ENCODE measurements at regions not wholly inside any gene's neighbourhood (a gene's known extent, or its start where the extent isn't known, plus 50 kb on each side); places are given as distances from the start of the nearest gene placed in this dataset.

DNA sequence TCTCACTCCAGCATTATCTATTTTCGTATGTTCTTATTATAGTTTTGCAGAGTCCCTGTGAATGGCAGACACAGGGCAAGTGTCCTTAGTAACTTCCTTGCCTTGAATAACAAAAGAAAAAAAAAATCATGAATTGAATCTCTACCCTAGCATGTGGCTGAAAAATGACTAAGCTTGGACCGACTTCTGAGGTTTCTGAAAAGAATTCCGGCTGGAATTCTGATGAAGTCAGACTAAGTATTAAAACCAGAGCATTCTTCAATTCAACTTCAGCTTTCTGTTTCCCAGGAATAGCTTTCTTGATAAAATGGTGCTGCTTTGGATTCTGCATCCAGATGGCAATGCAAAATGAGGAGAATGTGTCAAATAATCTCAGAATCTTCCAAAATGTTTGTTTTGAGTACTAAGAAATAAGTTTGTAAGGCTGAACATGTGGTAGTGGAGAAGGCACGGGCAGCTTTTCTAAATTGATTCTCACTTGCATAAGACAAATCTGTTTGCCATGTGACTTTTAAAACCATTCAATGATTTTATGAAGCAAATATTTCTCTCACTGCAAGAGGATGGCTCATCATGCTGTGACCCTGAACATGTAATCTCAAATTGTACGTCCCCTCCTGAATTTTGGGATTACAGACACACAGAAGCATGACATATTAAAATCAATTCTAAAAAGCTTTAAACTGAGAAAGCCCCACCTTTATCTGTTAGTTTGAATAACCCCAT is 1462.8 kb upstream of the LRRTM1 start:
- no peak for DNase-seq

DNA sequence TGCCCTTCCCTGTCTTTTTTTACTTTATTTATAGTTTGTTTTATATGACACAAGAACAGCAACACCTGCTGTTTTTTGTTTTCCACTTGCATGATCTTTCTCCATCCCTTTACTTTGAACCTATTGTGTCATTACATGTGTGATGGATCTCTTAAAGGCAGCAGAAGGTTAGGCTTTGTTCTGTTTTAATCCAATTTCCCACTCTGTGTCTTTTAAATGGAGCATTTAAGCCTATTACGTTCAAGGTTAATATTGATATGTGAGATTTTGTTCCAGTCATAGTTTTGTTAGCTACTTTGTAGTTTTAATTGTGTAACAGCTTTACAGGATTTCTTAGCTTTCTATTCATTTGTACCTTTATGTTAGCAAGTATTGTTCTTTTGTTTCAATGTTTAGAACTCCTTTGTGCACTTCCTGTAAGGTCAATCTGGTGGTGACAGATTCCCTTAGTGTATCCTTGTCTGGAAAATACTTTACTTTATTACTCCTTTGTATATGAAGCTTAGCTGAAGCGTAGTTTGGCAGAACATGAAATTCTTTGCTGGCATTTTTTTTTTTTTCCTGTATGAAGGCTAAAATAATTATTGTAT is 1443.0 kb upstream of the LRRTM1 start:
- no peak for DNase-seq

DNA sequence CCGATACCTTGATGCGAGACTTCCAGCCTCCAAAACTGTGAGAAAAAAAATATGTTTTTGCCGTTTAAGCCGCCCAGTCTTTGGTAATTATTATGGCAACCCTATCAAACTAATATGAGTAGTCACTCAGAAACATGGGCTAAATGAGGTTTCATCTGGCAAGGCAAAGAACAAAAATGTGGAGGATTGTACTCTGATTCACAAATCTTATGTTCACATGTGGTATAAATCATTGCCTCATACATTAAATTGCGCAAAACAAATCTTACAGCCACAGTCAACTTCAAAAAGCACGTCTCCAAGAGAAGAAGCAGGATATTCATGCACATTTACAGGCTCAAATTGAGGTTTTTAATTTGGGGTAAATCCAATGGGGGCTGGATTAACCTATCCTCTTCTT is 1435.4 kb upstream of the LRRTM1 start:
- no peak for DNase-seq

DNA sequence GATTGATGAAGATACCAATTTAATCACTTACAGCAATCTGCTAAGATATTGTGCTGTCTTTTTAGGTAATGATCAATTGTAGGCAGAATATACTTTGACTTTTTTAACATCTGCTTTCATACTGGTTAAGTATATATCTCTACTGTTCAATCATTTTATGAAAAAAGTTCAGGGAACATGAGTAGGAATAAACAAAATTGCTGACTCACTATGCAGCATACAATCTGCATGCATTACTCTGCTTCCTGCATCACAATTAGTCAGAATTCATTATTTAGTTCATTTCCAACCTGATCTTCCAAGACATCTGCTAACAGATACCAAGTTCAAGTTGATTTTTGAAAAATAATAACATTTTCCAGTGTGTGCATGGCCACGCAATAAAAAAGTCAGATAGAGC is 1430.4 kb upstream of the LRRTM1 start:
- DNase-seq: no peak

DNA sequence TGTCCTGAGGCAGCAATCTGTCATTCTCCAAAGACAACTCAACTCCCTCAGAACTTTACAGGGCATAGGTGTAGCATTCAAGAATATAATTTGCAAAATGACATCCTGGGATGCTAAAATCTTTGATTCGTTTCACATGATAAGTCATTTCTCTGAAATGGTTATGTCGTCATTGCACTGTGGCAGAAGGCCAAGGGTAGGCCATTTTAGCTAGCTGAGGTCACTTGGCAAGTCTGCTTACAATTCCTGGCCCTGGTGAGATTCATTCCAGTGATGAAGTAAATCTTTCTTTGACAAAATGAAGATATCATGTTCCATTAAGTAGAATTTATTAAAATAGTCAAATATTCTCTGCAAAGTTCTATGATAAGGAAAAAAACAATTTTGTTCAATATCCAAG is 1410.3 kb upstream of the LRRTM1 start:
- DNase-seq: no peak

DNA sequence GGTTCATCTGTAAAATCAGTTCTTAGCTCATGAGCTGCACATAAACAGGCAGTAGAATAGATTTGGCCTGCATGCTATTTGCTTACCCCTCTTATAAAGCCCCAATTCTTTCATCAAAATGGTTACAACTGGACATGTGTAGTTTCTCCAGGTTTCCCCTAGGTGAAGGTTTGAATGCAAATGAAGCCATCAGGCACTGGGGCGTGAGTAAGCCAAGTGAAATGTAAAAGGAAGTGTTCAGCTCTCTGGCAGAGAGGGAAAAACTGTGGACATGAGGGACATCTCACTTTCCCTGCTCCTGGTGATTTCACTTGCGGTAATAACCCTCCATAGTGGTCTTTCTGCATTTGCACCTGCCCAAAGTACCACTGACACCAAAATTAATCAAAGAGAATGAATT is 1402.3 kb upstream of the LRRTM1 start:
- no peak for DNase-seq

DNA sequence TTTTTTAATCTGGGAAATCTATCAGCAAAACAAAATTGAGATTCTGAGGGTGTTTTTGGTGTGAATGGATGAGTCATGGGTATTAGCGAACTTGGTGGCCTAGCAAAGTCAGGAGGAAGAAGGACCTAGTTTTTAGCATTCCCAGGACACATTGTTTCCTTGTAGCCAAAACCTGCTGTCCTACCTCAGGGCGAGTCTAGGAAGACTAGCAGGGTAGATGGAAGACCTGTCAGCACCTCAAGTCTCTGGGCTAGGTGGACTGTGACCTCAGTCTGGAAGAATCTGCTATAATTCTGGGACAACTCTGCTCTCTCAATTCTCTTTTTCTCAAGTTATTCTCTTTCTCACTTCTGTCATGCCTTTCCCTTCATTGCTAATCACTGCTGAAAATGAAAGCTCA is 1399.3 kb upstream of the LRRTM1 start:
- no peak for DNase-seq

DNA sequence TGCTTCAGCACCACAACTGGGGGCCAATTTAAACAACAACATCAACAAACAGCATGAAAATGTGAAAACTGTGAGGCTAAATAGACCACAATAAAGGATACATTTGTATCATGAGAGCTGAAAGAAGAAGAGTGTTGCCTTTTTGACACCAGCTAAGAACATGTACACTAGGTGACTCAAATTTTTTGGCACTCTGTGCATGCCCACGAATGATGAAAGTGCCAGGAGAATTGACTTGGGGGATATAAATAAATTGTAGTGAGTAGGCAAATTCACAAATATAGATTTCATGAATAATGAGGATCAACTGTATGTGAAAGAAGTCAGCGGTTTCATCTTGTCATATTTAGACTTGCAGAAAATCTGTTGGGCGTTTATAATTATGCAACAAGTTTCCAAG is 1388.0 kb upstream of the LRRTM1 start:
- DNase-seq: no peak

DNA sequence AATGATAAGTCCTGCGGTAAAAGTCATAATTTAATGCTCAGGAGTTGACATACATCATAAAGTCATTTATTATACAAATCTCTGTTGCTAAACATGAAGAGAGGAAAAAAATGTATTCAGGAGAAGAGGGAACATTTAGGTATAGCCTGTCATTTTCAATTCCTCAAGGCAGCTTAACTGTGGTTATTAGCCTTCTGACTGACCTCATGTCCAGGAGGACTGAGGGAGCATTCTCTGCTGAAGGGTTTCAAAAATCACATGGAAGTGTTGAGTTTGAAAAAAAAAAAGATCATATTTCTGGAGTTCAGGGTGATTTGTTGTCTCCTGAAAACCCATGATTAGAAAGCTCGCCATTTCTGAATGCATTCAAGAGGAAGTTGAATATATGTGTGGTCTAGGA is 1371.1 kb upstream of the LRRTM1 start:
- no peak for DNase-seq

DNA sequence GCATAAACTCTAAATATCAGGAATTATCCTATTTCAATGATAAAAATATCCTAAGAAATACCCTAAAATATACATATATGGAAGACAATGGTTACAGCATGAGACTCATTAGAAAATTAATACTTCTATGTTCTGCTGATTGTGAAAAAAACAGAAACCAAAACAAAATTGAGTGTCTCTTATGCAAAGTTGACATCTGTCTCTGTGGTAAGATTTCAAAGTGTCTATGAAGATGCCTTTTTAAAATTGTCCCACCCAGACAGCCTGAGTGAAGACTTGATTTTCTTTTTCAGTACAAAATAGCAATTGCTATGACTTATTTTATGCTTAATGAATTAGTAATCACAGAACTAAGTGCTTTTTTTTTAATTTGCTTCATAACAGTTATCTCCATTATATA is 1368.4 kb upstream of the LRRTM1 start:
- DNase-seq: no peak

DNA sequence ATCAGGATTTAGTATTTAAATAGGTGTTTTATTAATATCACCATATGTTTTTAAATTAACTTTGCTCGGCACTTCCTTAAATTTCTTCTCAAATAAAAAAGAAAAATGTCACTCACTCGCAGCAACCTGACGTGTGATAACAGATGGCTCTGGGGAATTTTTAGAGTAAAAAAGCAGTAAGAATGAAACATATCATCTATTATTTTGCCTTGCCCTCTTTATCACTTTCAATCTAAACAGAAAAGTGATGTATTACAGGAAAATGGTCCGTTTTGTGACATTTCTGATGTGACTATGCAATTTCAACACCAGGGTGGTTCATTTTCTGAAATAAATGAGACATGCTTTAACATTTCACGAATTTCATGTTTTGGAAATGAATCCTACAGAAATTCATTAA is 1368.0 kb upstream of the LRRTM1 start:
- no peak for DNase-seq

DNA sequence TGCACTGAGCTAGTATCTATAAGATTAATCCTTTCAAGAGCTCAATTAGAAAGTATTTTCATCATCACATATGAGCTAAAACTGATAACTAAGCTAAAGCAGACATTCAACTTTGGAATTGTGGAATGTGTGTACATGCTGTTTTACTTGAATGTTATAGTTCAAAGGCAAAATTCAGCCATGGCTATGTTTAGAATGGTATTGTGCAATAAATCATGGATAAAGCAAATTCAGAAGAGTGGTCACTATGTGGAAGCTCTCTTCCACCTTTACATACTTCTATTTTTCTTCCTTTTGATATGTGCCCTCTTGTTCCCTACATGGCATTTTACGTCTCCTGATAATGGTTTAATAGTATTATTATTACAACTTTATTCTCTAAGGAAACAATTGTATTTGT is 1366.3 kb upstream of the LRRTM1 start:
- no peak for DNase-seq

DNA sequence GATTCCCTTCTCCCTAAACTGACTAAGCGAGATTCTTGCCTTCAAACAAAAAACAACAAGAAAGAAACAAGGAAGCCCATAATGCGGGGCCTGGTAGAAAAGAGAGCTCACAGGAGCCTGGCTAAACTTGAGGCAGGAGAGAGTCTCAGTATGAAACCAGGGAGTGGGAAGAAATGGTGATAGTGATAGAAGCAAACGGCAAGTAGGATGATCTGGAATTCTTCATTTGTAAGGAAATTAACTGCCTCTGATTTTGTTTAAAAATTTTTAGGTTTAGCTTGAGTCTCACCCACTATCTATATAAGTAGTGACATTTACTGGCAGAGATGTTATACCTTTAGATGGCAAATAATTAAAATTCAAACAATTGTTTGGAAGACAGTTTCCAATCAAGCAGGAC is 1356.5 kb upstream of the LRRTM1 start:
- DNase-seq: no peak

DNA sequence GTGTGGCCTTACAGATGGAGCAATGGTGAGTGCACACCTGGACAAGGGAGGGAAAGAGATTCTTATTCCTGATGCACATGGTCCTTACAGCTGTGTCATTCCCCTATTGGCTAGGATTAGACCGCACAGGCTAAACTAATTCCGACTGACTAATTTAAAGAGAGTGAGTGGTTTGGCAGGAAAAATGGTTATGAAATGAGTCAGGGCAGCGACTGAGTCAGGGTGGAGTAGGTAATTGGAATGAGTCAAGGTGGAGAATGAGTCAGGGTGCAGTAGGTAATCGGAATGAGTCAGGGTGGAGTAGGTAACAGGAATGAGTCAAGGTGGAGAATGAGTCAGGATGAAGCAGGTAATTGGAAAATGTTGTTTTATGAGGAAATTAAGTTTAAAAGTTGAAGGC is 1353.7 kb upstream of the LRRTM1 start:
- DNase-seq: no peak

DNA sequence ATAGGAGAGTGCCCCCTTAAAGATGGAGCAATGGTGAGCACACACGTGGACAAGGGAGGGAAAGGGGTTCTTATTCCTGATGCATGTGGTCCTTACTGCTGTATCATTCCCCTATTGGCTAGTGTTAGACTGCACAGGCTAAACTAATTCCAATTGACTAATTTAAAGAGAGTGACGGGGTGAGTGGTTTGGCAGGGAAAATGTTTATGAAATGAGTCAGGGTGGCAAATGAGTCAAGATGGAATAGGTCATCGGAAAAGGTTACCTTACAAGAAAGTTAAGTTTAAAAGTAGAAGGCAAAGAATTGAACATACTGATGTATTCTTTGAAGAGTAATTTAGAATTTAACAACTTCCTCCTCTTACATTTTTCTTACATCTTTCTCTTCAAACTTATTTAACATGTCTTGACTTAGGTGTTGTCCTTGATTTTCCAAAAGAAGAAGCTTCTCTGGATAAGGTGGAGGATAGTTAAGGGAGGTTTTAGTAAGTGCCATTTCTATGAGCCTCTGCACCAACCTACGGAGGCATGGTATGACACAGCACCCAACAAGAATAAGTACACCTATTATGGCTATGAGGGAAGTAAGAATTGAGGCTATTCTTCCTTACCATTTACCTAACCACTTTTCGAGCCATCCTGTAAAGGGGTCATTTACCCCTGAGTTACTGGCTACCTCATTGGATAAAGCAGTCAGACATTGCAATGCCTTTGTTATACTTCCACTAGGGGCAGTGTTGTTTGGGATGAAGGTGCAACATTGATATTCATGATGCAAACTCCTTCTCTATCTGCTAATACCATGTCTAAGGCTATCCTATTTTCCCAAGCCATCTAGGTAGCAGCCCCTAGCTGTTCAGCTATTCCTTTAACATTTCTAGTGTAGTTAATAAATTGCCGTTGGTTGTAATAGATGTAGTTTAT is 1345.8 kb upstream of the LRRTM1 start:
- DNase-seq: no peak

DNA sequence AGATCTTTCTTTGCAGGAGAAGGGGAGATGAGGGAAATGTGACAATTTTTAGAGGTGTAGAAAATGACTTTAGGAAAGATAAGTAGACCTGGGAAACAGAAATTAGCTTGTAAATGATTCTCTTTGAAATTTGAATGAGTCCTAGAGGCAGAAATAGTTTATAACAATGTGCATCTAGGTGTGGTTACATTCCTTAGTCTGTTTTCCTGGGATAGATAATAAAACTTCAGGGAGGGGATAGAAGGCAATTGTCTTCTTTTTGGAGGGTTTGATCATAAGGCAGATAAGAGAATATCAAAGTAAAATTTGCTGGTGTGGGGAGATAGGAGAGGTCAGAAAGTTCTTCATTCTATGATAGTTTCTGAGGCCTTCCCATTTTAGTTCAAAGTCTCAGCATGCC is 1344.3 kb upstream of the LRRTM1 start:
- DNase-seq: no peak

DNA sequence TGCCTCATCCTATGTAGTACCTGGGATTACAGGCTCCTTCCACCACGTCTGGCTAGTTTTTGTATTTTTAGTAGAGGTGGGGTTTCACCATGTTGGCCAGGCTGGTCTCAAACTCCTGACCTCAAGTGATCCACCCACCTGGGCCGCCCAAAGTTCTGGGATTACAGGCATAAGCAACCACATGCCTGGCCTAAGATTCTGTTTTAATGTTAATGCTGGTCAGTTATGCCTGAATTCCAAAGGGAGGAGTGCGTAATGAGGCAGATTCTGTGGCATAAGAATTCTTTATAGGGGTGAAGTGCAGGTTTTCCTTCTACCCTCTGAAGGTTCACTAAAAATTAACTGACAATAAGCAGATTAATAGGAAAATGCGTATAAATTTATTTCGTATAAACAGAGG is 1343.8 kb upstream of the LRRTM1 start:
- DNase-seq: no peak

DNA sequence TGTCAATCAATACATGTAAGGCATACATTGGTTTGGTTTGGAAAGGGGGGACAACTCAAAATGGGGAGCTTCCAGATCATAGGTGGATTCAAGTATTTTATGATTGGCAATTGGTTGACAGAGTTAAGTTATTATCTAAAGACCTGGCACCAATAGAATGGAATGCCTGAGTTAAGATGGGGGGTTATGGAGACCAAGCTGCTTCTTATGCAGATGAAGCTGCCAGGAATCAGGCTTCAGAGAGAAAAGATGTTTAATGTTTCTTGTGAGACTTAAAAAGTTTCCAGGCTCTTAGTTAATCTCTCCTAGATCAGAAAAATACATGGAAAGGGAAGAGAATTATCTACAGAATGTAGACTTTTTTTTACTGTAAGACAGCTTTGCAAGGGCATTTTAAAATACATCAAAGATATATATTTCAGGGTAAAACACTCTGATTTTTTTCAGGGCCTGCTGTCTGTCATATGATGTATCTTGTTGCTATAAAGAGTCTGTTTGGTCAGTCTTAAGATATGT is 1343.2 kb upstream of the LRRTM1 start:
- no peak for DNase-seq

DNA sequence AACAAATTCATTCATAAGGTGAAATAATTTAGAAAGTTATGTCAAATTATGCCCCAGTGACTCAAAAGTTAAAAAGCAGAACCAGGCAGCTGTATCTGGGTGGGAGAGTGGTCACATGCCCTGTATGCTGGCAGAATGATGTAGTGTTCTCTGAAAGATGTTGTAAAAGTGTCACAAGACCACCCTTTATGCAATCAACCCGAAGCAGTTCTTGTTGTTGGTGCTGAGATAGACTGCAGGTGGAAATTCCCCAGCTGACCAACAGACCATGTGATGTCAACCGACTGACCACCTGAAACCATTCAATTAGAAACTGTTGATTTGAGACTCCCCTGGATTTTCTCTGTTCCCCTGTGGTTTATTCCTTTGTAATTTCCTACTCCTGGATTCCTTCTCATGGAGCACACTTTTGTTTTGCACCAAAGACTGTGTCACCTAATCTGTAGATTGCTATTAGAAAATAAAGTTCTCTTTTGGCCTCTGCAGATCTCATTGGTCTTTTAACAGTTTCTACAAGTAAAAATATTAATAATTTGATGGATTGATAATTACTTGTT is 1341.3 kb upstream of the LRRTM1 start:
- DNase-seq: no peak

DNA sequence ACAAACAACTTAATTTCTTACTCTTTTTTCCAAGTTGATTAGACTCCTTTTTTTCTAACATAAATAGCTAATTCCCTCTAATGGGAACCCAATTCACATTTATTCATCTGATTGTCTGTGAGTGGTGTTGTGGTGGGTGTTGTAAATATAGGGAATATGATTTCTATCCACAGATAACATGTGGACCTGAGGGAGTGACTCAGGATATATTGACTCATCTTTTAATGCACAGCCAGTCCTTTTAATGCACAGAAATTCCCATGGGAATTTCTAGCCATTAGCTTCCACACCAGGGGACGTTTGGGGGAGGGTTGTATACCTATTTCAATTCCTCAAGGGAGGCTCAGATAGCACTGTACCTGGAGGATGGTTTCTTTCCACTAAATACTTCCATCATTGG is 1339.6 kb upstream of the LRRTM1 start:
- no peak for DNase-seq

DNA sequence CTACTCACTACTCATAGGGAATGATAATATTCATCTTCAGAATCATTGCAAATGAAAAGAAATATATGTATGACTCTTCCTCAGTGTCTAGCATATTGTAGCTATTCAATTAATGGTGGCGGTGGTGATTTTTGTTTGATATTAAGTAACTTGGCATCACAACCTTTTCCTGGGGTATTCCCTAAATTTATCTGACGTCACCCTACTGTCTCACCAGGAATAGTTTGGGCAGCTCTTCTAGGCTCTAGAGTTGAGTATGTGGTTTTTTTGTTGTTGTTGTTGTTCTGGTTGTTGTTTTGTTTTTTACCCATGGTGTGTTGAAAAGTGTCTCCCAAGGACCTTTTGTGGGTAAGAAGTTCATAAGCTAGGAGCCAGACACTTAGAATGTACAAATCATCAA is 1320.3 kb upstream of the LRRTM1 start:
- DNase-seq: no peak

DNA sequence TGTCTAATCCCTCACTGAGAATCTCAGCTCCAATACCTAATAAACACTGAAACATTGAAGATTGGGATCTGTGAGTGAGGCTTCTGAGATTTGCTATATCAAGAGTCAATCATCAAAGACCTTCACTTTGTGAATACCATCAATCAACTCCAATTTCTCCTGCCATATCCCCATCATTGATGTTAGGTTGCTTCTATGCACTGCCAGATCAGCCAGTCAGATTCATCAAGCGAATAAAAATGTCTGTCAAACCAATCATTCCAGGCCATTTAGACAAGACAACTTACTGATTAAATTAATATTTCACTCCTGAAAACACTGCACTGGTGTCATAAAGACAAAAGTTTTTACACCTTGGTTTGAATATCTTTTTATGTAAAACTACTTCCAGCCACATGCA is 1295.5 kb upstream of the LRRTM1 start:
- DNase-seq: no peak

DNA sequence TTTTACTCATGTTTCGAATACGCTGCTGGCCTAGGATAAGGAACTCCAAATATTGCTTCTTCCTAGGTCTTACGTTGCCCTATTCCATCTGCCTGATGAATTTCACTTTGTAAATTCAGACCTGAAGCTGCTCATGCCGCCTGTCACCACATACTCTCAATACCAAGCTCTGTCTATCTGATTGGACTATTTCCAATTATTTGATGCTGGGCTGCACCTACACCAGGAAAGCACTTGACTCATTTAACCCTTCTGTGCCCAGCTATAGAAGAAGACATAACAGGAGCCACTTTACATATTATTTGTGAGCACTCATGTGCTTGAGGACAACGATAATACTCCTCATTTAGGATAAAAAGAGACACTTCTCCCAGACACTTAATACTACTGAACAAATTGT is 1293.9 kb upstream of the LRRTM1 start:
- DNase-seq: no peak

DNA sequence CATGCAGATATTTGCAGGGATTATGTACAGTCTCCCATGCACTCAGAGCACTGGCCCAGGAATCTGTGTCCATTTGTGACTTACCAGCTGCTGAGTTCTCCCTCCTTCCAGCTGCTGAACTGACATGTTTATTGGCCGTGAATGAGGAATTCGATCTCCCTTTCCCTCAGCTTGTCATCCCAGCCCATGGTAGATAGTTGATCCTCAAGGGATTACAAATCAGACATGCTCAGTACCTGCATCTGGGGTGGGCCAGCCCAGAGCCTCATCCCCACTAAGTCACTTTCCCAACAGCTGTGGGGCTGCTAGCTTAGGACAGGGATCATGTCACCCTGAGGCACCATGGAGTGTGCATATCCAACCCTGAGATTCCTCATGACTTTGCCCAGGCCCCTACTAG is 1284.9 kb upstream of the LRRTM1 start:
- no peak for DNase-seq
